DND-41 (cell line): ENCODE measurements at regions not wholly inside any gene's neighbourhood (a gene's known extent, or its start where the extent isn't known, plus 50 kb on each side); places are given as distances from the start of the nearest gene placed in this dataset.

ENCODE experiments used
- CTCF ChIP-seq: IDR thresholded peaks from 2 replicates; pipeline ENCODE4 v1.5.1; 2012; ENCODE audit warnings: borderline replicate concordance, low read length, moderate library complexity, mild to moderate bottlenecking; ENCODE audit not compliant: poor library complexity, severe bottlenecking; ENCODE audit errors: extremely low read depth
- EZH2 ChIP-seq: IDR thresholded peaks from 3 replicates; pipeline ENCODE4 v1.6.1; 2012; ENCODE audit warnings: borderline replicate concordance, low read depth, mild to moderate bottlenecking, moderate library complexity, low read length, inconsistent platforms; ENCODE audit not compliant: severe bottlenecking

- TF ChIP-seq CTCF (no peak), EZH2 (no peak)
Measured at GRCh38 chr7:81248420-81248819, 329.6 kb upstream of the SEMA3C start.
